ENCODE measurements at regions not wholly inside any gene's neighbourhood (a gene's known extent, or its start where the extent isn't known, plus 50 kb on each side); places are given as distances from the start of the nearest gene placed in this dataset.

DNA sequence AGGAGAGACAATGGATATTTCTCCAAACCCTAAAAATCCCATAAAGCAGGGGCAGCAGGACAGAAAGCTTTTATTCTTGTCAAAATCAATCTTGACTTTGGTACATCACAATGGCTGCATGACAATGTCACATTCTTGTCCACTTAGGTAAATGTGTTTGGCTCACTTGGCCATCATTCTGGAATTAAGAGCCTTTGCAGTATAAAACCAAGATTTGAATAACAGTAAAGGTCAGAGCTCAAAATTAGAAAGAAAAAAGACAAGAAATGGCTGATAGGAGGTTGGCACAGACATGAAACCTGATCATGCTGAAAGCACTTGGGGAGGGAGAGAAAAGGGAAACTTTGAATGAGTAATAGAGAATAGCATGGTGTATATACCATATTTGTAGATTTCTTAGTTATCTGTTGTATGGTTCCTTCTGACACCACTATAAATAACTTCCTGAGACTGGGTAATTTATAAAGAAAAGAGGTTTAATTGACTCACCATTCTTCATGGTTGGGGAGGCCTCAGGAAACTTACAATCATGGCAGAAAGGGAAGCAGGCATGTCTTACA lies 158.5 kb upstream of the SGO1 start:
- no peak overlapping the region for H3K4me3 ChIP-seq (replicated peaks in 1 of 3; ENCODE audit: low read depth in 2 of 3, low read length in 3 of 3)
- no peak overlapping the region for H3K27ac ChIP-seq (ENCODE audit: low read depth in 1 of 2, low read length in 2 of 2)
- Mint-ChIP-seq H3K27me3 (ENCODE audit: low read depth in 3 of 3) (peaks cover 0 to 1% (median 1%) of the 10 kb centered on the region in 3 donors), H3K4me3 (no peak overlapping the region), H3K4me1 (no peaks in the 10 kb centered on the region), H3K27ac (no peak overlapping the region), H3K9me3 (peaks cover 0 to 2% (median 0%) of the 10 kb centered on the region in 7 donors), H3K36me3 (no peaks in the 10 kb centered on the region)
- H3K4me2 ChIP-seq (replicated peaks; ENCODE audit: extremely low read depth, low read length, poor library complexity, severe bottlenecking), result no peak overlapping the region
- no peak for DNase-seq
- H4K20me1 ChIP-seq (ENCODE audit: insufficient read depth, low read length), result no peaks in the 10 kb centered on the region
- TF ChIP-seq, protein P1, sequence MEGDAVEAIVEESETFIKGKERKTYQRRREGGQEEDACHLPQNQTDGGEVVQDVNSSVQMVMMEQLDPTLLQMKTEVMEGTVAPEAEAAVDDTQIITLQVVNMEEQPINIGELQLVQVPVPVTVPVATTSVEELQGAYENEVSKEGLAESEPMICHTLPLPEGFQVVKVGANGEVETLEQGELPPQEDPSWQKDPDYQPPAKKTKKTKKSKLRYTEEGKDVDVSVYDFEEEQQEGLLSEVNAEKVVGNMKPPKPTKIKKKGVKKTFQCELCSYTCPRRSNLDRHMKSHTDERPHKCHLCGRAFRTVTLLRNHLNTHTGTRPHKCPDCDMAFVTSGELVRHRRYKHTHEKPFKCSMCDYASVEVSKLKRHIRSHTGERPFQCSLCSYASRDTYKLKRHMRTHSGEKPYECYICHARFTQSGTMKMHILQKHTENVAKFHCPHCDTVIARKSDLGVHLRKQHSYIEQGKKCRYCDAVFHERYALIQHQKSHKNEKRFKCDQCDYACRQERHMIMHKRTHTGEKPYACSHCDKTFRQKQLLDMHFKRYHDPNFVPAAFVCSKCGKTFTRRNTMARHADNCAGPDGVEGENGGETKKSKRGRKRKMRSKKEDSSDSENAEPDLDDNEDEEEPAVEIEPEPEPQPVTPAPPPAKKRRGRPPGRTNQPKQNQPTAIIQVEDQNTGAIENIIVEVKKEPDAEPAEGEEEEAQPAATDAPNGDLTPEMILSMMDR (IDR thresholded peaks at IDR 0.05), result no peak
- no peaks in the 10 kb centered on the region for H3K36me3 ChIP-seq (replicated peaks in 1 of 2; ENCODE audit: control insufficient read depth in 1 of 2, insufficient read depth in 2 of 2, low read length in 2 of 2)
- no peaks in the 10 kb centered on the region for H3K27me3 ChIP-seq (ENCODE audit: control insufficient read depth in 2 of 2, insufficient read depth in 2 of 2, low read length in 2 of 2)
- no peaks in the 10 kb centered on the region for H3K9me3 ChIP-seq (replicated peaks in 1 of 2; ENCODE audit: control insufficient read depth in 1 of 2, insufficient read depth in 1 of 2, low read length in 2 of 2)
- H3K79me2 ChIP-seq (ENCODE audit: insufficient read depth, low read length), result no peaks in the 10 kb centered on the region
- no peaks in the 10 kb centered on the region for H3K4me1 ChIP-seq (ENCODE audit: control insufficient read depth in 1 of 2, insufficient read depth in 2 of 2, low read length in 2 of 2)
- no peak overlapping the region for H3K9ac ChIP-seq (ENCODE audit: insufficient read depth, low read length, poor library complexity, severe bottlenecking)
- no peak overlapping the region for H2AFZ ChIP-seq (ENCODE audit: insufficient read depth, low read depth, low read length, poor library complexity, severe bottlenecking)
- intact Hi-C loops (cut with micrococcal nuclease), result no loop called here

DNA sequence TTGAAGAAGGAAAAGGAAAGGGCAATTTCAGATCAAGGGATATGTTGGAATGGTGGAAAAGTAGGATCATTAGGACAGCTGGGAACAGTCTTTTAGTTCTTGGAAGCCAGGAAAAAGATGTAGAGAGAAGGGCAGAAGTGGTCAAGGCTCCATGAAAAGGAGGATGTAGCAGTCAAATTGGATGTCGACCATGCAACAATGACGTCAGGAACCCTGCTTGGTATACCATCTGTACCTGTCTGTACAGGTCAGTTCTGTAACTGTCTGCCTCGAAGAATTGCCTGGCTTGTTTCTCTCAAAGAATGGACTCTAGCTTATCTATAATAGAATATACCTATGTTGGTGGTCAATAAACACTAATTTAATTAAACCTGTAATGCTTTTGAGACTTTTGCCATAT lies 157.8 kb upstream of the SGO1 start:
- no peak overlapping the region for H3K4me2 ChIP-seq (replicated peaks; ENCODE audit: extremely low read depth, low read length, poor library complexity, severe bottlenecking)
- H3K27me3 ChIP-seq (ENCODE audit: control insufficient read depth in 2 of 2, insufficient read depth in 2 of 2, low read length in 2 of 2), result no peaks in the 10 kb centered on the region
- Mint-ChIP-seq H3K27me3 (ENCODE audit: low read depth in 3 of 3) (peaks cover 0 to 1% (median 1%) of the 10 kb centered on the region in 3 donors), H3K4me1 (no peaks in the 10 kb centered on the region), H3K9me3 (no peaks in the 10 kb centered on the region), H3K36me3 (no peaks in the 10 kb centered on the region), H3K4me3 (no peak overlapping the region), H3K27ac (no peak overlapping the region)
- no peaks in the 10 kb centered on the region for H3K36me3 ChIP-seq (replicated peaks in 1 of 2; ENCODE audit: control insufficient read depth in 1 of 2, insufficient read depth in 2 of 2, low read length in 2 of 2)
- TF ChIP-seq, protein P1 (IDR thresholded peaks at IDR 0.05), result no peak
- no peaks in the 10 kb centered on the region for H3K9me3 ChIP-seq (replicated peaks in 1 of 2; ENCODE audit: control insufficient read depth in 1 of 2, insufficient read depth in 1 of 2, low read length in 2 of 2)
- H3K9ac ChIP-seq (ENCODE audit: insufficient read depth, low read length, poor library complexity, severe bottlenecking), result no peak overlapping the region
- no peaks in the 10 kb centered on the region for H4K20me1 ChIP-seq (ENCODE audit: insufficient read depth, low read length)
- intact Hi-C loops (cut with micrococcal nuclease), result no loop called here
- no peak for DNase-seq
- no peak overlapping the region for H3K4me3 ChIP-seq (replicated peaks in 1 of 3; ENCODE audit: low read depth in 2 of 3, low read length in 3 of 3)
- H3K79me2 ChIP-seq (ENCODE audit: insufficient read depth, low read length), result no peaks in the 10 kb centered on the region
- 94% methylated on average over 2 of the region's 3 CpGs for WGBS (ENCODE audit: insufficient coverage)
- H3K27ac ChIP-seq (ENCODE audit: low read depth in 1 of 2, low read length in 2 of 2), result no peak overlapping the region
- H2AFZ ChIP-seq (ENCODE audit: insufficient read depth, low read depth, low read length, poor library complexity, severe bottlenecking), result no peak overlapping the region
- no peaks in the 10 kb centered on the region for H3K4me1 ChIP-seq (ENCODE audit: control insufficient read depth in 1 of 2, insufficient read depth in 2 of 2, low read length in 2 of 2)

All from CD14-positive monocyte (primary cell).